Testis (tissue), 2 donors: ENCODE measurements at regions not wholly inside any gene's neighbourhood (a gene's known extent, or its start where the extent isn't known, plus 50 kb on each side); places are given as distances from the start of the nearest gene placed in this dataset.

ENCODE experiments used
- POLR2A ChIP-seq: fragments of 450-650 bp; IDR thresholded peaks from one replicate; pipeline ENCODE4 v1.6.1; 2017; ENCODE audit warnings: antibody characterized with exemption, mild to moderate bottlenecking, moderate library complexity
- TF ChIP-seq, protein P1 (sequence below), 3 experiments: fragments of 450-650 bp in 2 of 3; fragments of 200-600 bp in 1 of 3; sonication (generic) in 1 of 3; IDR thresholded peaks; one replicate each; pipeline ENCODE4 v1.5.1; 2016 to 2019; ENCODE audit warnings: antibody characterized with exemption in 3 of 3, mild to moderate bottlenecking in 2 of 3, moderate library complexity in 1 of 3

DNA sequence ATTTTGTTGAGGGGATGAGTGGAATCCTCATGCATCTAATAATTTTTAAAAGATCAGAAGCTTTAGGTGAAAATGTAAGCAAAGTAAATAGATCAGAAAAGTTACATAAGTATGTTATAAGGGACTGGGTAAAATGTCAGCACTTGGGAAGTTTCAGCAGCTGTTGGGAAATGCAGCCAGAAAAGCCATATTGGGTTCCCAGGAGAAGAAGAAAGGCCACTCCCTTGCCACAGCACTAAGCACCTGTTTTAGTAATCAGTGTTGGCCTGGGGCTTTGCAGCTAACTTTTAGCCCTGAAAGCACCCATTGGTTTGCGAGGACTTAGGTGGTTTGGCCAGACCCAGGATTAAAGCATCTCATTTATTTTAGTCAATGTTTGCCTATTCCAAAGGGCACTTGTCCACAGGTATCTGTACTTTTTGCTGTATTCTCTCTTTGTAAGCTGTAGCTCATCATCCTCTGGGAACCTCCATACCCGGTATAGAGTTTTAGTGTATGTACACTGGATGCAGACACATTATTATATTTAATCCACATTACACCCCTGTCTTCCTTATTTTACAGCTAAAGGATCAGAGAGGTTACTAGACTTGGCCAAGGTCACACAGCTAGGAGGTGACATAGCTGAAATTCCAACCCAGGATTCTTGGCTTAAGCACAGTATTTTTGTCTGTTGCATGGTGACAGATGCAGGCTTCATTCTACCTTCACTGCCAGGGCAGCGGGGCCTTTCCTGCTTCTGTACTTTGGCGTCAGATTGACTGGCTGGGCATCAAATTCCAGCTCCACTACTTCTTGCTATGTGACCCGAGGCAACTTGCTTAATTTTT lies 127.7 kb upstream of the SESN3 start:
- TF ChIP-seq, protein P1, sequence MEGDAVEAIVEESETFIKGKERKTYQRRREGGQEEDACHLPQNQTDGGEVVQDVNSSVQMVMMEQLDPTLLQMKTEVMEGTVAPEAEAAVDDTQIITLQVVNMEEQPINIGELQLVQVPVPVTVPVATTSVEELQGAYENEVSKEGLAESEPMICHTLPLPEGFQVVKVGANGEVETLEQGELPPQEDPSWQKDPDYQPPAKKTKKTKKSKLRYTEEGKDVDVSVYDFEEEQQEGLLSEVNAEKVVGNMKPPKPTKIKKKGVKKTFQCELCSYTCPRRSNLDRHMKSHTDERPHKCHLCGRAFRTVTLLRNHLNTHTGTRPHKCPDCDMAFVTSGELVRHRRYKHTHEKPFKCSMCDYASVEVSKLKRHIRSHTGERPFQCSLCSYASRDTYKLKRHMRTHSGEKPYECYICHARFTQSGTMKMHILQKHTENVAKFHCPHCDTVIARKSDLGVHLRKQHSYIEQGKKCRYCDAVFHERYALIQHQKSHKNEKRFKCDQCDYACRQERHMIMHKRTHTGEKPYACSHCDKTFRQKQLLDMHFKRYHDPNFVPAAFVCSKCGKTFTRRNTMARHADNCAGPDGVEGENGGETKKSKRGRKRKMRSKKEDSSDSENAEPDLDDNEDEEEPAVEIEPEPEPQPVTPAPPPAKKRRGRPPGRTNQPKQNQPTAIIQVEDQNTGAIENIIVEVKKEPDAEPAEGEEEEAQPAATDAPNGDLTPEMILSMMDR (IDR thresholded peaks at IDR 0.05): no peak
- TF ChIP-seq POLR2A: no peak
